ENCODE measurements at regions not wholly inside any gene's neighbourhood (a gene's known extent, or its start where the extent isn't known, plus 50 kb on each side); places are given as distances from the start of the nearest gene placed in this dataset.
A peak's percentile ranks its signal among the peaks of the same experiment; 100 is the strongest.

DNA sequence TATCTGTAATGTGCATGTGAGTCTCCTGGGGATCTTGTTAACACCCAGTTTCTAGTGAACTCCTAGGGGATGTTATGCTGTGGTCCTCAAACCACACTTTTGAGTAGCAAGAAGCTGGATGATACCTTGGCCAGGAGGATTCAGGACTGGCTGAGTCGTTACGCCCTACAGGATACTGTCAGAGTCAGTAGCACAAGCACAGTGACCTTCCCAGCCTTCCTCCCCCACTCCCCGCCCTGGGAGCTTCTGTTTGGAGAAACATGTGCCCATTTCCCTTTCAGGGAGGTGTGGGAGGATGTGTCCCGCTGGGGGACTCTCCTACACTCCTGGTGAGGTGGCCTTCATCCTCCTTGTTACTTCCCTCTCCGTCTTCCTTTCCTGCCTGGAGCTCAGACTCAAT is 76.4 kb upstream of the TRPM1 start:
- TF ChIP-seq, protein P1, sequence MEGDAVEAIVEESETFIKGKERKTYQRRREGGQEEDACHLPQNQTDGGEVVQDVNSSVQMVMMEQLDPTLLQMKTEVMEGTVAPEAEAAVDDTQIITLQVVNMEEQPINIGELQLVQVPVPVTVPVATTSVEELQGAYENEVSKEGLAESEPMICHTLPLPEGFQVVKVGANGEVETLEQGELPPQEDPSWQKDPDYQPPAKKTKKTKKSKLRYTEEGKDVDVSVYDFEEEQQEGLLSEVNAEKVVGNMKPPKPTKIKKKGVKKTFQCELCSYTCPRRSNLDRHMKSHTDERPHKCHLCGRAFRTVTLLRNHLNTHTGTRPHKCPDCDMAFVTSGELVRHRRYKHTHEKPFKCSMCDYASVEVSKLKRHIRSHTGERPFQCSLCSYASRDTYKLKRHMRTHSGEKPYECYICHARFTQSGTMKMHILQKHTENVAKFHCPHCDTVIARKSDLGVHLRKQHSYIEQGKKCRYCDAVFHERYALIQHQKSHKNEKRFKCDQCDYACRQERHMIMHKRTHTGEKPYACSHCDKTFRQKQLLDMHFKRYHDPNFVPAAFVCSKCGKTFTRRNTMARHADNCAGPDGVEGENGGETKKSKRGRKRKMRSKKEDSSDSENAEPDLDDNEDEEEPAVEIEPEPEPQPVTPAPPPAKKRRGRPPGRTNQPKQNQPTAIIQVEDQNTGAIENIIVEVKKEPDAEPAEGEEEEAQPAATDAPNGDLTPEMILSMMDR (IDR thresholded peaks at IDR 0.05; ENCODE audit: borderline replicate concordance, insufficient read depth, low read depth, low read length) = no peak
- H3K4me3 ChIP-seq (ENCODE audit: low read depth, low read length) = no peak overlapping the region

DNA sequence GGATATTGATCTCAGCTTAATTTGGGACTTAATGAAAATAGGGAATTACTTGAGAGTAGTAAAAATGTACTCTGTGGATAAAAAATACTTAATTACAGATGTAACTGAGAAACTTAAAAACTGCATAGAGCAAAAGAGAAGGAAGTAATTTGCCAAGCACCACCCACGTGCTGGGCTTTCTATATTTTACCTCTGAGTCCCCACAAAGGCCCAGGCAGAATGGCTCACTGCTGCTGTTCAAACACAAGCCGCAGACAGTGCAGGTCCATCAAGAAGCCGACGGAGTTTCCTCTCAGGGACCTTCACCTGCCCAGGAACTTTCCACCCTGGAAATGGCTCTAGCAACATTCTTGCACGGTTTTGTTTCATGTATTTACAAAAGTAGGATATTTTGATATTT is 77.2 kb upstream of the TRPM1 start:
- H3K4me3 ChIP-seq (ENCODE audit: low read depth, low read length) = no peak overlapping the region
- TF ChIP-seq, protein P1 (IDR thresholded peaks at IDR 0.05; ENCODE audit: borderline replicate concordance, insufficient read depth, low read depth, low read length) = no peak

DNA sequence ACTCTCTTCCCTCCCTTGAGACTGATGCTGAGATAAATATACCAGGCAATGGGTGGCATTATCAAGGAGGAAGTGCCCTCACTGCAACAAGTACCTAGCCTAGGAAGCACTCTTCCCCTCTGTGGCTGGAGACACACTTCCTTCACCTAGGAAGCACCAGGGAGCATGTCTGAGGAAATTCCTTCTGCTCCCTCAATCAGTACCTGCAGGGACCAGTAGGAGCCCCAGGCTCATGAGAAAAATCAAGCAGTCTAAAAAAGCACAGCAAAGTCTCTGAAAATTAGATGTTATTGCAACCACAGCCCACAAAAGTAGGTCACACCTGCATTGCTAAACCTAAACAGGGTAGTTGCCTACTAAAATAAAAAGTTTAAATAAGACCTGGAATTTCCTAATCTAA is 78.2 kb upstream of the TRPM1 start:
- TF ChIP-seq, protein P1 (IDR thresholded peaks at IDR 0.05; ENCODE audit: borderline replicate concordance, insufficient read depth, low read depth, low read length) = no peak
- H3K4me3 ChIP-seq (ENCODE audit: low read depth, low read length) = no peak overlapping the region

DNA sequence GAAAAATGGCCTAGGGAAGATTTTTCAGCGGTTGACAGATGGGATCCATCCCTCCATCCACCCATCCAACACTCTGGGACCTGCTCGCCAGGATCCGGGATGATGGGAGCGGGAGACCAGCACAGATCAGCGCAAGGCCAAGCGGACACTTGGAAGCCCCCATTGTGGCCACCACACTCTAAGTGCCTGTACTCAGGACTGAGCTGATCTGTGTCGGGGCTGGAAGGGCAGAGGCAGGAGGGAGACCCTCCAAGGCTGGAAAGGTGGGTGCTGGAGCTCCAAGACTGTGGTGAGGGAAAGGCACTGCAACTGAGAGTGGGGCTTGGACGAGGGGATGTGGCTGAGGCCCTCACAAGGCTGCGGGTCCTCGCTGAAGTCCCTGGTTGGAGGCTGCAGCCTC is 91.8 kb upstream of the TRPM1 start:
- H3K4me3 ChIP-seq (ENCODE audit: low read depth, low read length) = no peak overlapping the region
- TF ChIP-seq, protein P1 (IDR thresholded peaks at IDR 0.05; ENCODE audit: borderline replicate concordance, insufficient read depth, low read depth, low read length) = no peak

DNA sequence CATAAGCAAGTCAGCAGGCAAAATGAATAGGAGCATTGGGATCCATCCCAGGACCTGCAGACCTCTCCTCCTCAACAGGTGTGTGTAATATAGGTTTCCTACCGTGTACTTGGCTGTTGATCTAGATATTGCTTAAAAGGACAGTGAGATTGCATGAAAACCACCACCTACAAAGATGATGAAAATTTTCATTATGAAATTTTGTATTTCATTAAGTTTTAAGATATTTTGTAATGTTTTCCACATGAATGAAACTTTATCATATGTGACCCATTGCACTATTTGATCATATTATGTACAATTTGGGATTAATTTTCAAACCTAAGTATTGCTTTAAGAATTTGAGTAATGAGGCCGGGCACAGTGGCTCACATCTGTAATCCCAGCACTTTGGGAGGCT is 94.3 kb upstream of the TRPM1 start:
- no peak overlapping the region for H3K4me3 ChIP-seq (ENCODE audit: low read depth, low read length)
- TF ChIP-seq, protein P1 (IDR thresholded peaks at IDR 0.05; ENCODE audit: borderline replicate concordance, insufficient read depth, low read depth, low read length) = no peak

DNA sequence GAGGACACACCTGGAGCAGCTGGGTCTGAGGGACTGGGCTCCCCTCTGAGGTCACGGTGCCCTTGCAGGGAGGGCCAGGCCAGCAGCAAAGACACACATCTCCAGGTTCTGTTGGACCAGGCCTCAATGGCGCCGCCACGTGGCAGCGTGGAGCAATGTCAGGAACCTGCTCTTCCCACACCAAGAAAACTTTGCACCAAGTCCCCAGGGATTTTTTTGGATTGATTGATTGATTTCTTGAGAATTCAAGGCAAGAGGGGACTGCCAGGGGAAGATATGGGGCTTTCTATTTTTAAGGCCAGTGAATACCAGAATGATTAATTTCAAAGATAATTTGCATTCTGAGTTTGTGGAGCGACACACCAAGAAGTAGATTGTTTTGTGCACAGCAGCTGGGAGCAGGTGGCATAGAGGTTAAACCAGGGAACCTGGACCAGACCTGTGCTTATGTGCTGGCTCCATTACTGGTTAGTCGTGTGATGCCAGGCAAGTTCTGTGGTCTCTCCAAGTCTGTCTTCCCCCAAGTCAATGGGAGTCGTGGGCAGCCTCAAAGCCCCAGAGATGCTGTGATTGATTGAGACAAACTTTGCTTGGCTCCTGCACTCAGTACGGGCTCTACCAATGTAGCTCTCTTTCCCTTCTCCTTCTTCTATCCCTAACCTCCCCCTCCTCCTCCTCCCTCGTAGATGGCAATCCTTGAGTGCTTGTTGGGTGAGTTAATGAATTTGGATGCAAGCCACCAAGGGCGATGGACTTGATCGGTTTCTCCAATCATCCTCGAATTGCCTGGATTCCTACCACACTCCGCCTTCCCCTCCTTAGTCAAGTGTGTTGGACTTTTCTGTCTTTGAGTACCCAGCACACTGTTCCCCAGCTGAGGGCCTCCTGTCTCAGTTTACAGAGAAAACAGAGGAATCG is 96.2 kb upstream of the TRPM1 start:
- TF ChIP-seq, protein P1 (IDR thresholded peaks at IDR 0.05; ENCODE audit: borderline replicate concordance, insufficient read depth, low read depth, low read length) = peak; percentile 91
- no peak overlapping the region for H3K4me3 ChIP-seq (ENCODE audit: low read depth, low read length)

DNA sequence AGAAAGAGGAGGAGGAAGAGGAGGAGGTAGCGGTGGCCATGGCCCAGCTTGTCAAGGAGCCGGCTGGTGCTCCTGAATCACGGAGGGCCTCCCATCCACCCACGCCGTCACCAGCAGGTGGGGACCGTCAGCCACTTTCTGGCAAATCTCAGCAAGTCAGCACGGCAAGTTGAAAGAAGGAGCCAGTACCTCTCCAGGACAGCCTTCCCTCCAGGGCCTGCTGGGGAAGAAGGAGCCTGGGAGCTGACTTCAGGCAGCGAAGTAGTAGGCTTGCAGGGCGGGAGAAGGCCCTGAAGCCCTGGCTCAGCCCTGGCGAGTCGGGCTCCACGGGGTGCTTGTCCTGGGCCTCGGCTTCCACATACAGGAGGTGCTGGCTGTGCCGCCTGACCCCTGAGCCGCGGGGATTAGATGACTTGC is 99.2 kb upstream of the TRPM1 start:
- TF ChIP-seq, protein P1 (IDR thresholded peaks at IDR 0.05; ENCODE audit: borderline replicate concordance, insufficient read depth, low read depth, low read length) = peak; percentile 40

More for the DNA sequence above, 99.2 kb upstream of the TRPM1 start:
- H3K4me3 ChIP-seq (ENCODE audit: low read depth, low read length) = no peak overlapping the region
